GM06990 (cell line): ENCODE measurements at regions not wholly inside any gene's neighbourhood (a gene's known extent, or its start where the extent isn't known, plus 50 kb on each side); places are given as distances from the start of the nearest gene placed in this dataset.

ENCODE experiments used
- DNase-seq: peaks from one replicate; pipeline ENCODE4 v3.0.0-alpha.2; 2011; ENCODE audit not compliant: insufficient read length; ENCODE audit errors: extremely low read depth
- H3K27me3 ChIP-seq: replicated peaks from 2 replicates; pipeline ENCODE4 v1.6.0; 2011; ENCODE audit warnings: low read length; ENCODE audit not compliant: control insufficient read depth, insufficient read depth
- H3K36me3 ChIP-seq: 2 replicates; pipeline ENCODE4 v1.5.1; 2011; ENCODE audit warnings: low read length; ENCODE audit not compliant: control insufficient read depth, insufficient read depth
- H3K4me3 ChIP-seq: replicated peaks from 2 replicates; pipeline ENCODE4 v1.5.1; 2011; ENCODE audit warnings: low read depth, mild to moderate bottlenecking, control low read depth, low read length
- CTCF ChIP-seq: IDR thresholded peaks from 2 replicates; pipeline ENCODE4 v1.5.1; 2011; ENCODE audit warnings: low read length, control low read depth, mild to moderate bottlenecking, inconsistent platforms; ENCODE audit not compliant: insufficient read depth, poor library complexity, severe bottlenecking

- DNase-seq, result no peak
- Histone ChIP-seq H3K36me3 (no peaks in the 10 kb centered on the region), H3K4me3 (no peak overlapping the region), H3K27me3 (no peaks in the 10 kb centered on the region)
- TF ChIP-seq CTCF, result no peak
Observed at GRCh38 chr13:74644229-74644628, 510.0 kb upstream of the KLF12 start.

GRCh38 chr13:74641586-74641985 is 507.4 kb upstream of the KLF12 start:
- TF ChIP-seq CTCF, result no peak
- H3K27me3 ChIP-seq, result no peaks in the 10 kb centered on the region
- no peak for DNase-seq
- H3K4me3 ChIP-seq, result no peak overlapping the region
- no peaks in the 10 kb centered on the region for H3K36me3 ChIP-seq

GRCh38 chr13:74633734-74634133 is 499.5 kb upstream of the KLF12 start:
- Histone ChIP-seq H3K36me3 (no peaks in the 10 kb centered on the region), H3K4me3 (no peak overlapping the region), H3K27me3 (no peaks in the 10 kb centered on the region)
- no peak for DNase-seq
- no peak for TF ChIP-seq CTCF

- TF ChIP-seq CTCF, result no peak
- Histone ChIP-seq H3K4me3 (no peak overlapping the region), H3K36me3 (no peaks in the 10 kb centered on the region), H3K27me3 (no peaks in the 10 kb centered on the region)
- no peak for DNase-seq
Observed at GRCh38 chr13:74629985-74630384, 495.8 kb upstream of the KLF12 start.

- TF ChIP-seq CTCF, result no peak
- Histone ChIP-seq H3K36me3 (no peaks in the 10 kb centered on the region), H3K4me3 (no peak overlapping the region), H3K27me3 (no peaks in the 10 kb centered on the region)
- DNase-seq, result no peak
Observed at GRCh38 chr13:74625541-74625940, 491.3 kb upstream of the KLF12 start.

GRCh38 chr13:74623761-74624160 is 489.6 kb upstream of the KLF12 start:
- Histone ChIP-seq H3K4me3 (no peak overlapping the region), H3K27me3 (no peaks in the 10 kb centered on the region), H3K36me3 (no peaks in the 10 kb centered on the region)
- TF ChIP-seq CTCF, result no peak
- no peak for DNase-seq
